ENCODE measurements at regions not wholly inside any gene's neighbourhood (a gene's known extent, or its start where the extent isn't known, plus 50 kb on each side); places are given as distances from the start of the nearest gene placed in this dataset.
"Not testable (repeated sequence)": the region's sequence is repeated elsewhere in the genome, so short reads cannot be mapped to it uniquely, and the experiment has no call there.

DNA sequence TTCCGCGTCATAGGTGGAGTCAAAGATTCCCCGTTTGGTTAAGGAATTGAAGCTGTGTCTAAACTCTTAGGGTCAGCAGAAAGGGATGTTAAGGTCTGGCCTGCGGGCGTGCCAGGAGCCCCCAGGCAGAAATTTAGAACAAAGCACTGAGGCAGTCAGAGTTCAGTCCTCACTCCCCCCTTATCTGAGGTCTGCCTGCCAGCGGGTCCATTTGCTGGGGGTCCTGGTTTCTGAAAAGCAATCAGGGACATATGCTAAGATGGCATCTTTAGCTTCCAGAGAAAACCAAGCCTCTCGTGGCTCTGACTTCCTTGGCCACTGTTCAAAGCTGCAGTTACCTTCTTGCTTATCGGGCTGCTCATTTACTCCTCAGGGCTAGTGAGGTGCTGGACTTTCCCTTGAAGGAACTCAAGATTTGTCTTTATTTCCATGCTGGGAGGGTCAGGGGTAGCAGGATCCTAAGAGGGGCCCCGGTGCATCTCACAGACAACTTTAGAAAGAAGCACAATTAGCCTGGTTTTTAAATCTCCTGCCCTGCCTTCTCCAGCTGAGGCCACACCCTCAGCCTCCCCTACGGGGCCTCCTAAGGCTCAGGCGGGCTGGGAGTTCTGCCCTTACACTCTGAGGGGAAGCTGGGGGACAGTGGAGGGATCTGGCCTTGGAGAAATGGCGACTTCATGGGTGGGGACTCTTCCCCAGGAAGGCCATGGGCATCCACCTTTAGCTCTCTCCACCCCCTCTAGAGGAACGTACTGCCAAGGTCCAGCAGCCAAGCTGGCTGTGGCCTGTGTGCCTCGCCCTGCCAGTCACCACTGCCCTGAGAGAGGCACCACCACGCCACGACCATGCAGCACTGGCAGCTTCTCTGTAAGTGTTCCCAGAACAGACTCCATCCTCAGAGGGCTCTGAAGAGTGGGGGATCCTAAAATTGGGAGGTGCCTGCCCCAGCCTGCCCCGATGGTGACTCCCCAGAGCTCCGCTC is 121.1 kb upstream of the MTLN start:
- TF ChIP-seq, protein P1, sequence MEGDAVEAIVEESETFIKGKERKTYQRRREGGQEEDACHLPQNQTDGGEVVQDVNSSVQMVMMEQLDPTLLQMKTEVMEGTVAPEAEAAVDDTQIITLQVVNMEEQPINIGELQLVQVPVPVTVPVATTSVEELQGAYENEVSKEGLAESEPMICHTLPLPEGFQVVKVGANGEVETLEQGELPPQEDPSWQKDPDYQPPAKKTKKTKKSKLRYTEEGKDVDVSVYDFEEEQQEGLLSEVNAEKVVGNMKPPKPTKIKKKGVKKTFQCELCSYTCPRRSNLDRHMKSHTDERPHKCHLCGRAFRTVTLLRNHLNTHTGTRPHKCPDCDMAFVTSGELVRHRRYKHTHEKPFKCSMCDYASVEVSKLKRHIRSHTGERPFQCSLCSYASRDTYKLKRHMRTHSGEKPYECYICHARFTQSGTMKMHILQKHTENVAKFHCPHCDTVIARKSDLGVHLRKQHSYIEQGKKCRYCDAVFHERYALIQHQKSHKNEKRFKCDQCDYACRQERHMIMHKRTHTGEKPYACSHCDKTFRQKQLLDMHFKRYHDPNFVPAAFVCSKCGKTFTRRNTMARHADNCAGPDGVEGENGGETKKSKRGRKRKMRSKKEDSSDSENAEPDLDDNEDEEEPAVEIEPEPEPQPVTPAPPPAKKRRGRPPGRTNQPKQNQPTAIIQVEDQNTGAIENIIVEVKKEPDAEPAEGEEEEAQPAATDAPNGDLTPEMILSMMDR (IDR thresholded peaks at IDR 0.05; ENCODE audit: insufficient read depth, low read depth, low read length): not testable (repeated sequence)
- TF ChIP-seq EZH2 (IDR thresholded peaks at IDR 0.05; ENCODE audit: insufficient read depth, low read length): not testable (repeated sequence)
